Activated T-helper 17 cell treated with anti-CD3 and anti-CD28 coated beads, Interleukin-2, amount 50 U/mL, for 72 hours (primary cell): ENCODE measurements at regions not wholly inside any gene's neighbourhood (a gene's known extent, or its start where the extent isn't known, plus 50 kb on each side); places are given as distances from the start of the nearest gene placed in this dataset.

Experiments
- ATAC-seq: fragments of 150-1000 bp; cut with Tn5 transposase; replicated peaks from 2 replicates; pipeline ENCODE4 v1.10.0; 2021; ENCODE audit warnings: mild to moderate bottlenecking, moderate library complexity
- H3K27ac Mint-ChIP-seq: one replicate; pipeline ENCODE4 v1.8.0; 2022; ENCODE audit warnings: mixed read lengths
- H3K27me3 Mint-ChIP-seq: one replicate; pipeline ENCODE4 v1.8.0; 2022; ENCODE audit warnings: mixed read lengths
- H3K36me3 Mint-ChIP-seq: one replicate; pipeline ENCODE4 v1.8.0; 2022; ENCODE audit warnings: low read depth, mild to moderate bottlenecking, mixed read lengths
- H3K4me1 Mint-ChIP-seq: one replicate; pipeline ENCODE4 v1.8.0; 2022; ENCODE audit warnings: mixed read lengths
- H3K4me3 Mint-ChIP-seq: one replicate; pipeline ENCODE4 v1.8.0; 2022; ENCODE audit warnings: mild to moderate bottlenecking, mixed read lengths
- H3K9me3 Mint-ChIP-seq: one replicate; pipeline ENCODE4 v1.8.0; 2022; ENCODE audit warnings: mixed read lengths

GRCh38 chr6:78580923-78581322, 286.4 kb upstream of the IRAK1BP1 start:
- H3K36me3 Mint-ChIP-seq: no peaks in the 10 kb centered on the region
- peaks cover 5% of the 10 kb centered on the region for H3K27me3 Mint-ChIP-seq
- ATAC-seq: no peak
- H3K9me3 Mint-ChIP-seq: no peaks in the 10 kb centered on the region
- no peaks in the 10 kb centered on the region for H3K4me1 Mint-ChIP-seq
- no peak overlapping the region for H3K4me3 Mint-ChIP-seq
- H3K27ac Mint-ChIP-seq: no peak overlapping the region

DNA sequence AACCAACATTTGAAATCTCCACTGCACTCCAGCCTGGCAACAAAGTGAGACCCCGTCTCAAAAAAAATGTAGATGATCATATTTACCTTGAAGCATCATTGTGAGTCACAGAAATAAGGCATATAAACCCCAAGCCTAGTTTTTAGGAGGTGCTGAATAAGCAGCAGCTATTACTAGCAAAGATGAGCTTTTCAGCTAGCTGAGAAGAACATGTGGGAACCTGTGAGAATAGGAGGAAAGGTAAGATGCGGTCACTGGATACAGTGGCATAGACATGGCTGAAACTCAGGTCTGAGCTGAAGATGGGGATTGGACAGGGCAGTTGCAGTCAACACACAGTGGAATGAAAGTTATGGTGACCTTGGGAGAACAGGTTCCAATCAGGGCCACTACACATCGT, 284.3 kb upstream of the IRAK1BP1 start:
- H3K36me3 Mint-ChIP-seq: no peaks in the 10 kb centered on the region
- peaks cover 5% of the 10 kb centered on the region for H3K27me3 Mint-ChIP-seq
- ATAC-seq: no peak
- no peak overlapping the region for H3K27ac Mint-ChIP-seq
- H3K4me3 Mint-ChIP-seq: no peak overlapping the region
- no peaks in the 10 kb centered on the region for H3K4me1 Mint-ChIP-seq
- H3K9me3 Mint-ChIP-seq: no peaks in the 10 kb centered on the region

GRCh38 chr6:78589436-78589835, 277.9 kb upstream of the IRAK1BP1 start:
- no peak for ATAC-seq
- Mint-ChIP-seq H3K36me3 (no peaks in the 10 kb centered on the region), H3K4me3 (no peak overlapping the region)

DNA sequence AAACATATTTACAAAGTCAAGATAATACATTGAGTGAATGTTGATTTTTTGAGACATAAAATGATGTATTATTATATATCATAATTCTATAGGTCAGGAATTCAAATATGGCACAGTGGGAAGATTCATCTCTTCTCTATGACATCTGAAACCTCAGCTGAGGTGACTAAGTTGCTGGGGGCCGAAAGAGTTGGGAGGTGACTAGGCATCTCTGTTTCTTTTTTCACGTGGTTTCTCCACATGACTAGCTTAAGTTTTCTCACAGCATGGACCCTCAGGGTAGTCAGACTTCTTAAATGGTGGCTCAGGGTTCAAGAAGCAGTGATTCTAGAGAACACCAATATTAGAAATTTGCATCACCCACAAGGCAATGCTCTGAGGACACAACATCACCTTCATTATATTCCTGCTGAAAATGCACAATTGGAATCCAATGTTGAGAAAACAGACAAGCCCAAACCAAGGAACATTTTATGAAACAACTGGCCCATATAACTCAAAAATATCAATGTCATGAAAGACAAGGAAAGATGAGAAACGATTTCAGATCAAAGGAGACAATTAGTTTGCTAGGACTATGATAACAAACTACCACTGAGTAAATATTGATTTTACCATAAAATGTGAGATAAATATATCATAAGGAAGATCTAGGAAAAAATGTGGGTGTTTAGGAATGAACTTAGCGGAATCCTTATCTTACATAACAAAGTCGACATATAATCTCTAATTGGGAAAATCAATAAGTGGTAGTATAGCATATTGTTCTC, 273.3 kb upstream of the IRAK1BP1 start:
- H3K27me3 Mint-ChIP-seq: no peaks in the 10 kb centered on the region
- no peaks in the 10 kb centered on the region for H3K36me3 Mint-ChIP-seq
- no peak overlapping the region for H3K27ac Mint-ChIP-seq
- no peak for ATAC-seq
- H3K4me3 Mint-ChIP-seq: no peak overlapping the region
- H3K4me1 Mint-ChIP-seq: no peaks in the 10 kb centered on the region
- H3K9me3 Mint-ChIP-seq: no peaks in the 10 kb centered on the region

More at GRCh38 chr6:78589436-78589835, 277.9 kb upstream of the IRAK1BP1 start:
- H3K27ac Mint-ChIP-seq: no peak overlapping the region
- no peaks in the 10 kb centered on the region for H3K27me3 Mint-ChIP-seq
- no peaks in the 10 kb centered on the region for H3K9me3 Mint-ChIP-seq
- no peaks in the 10 kb centered on the region for H3K4me1 Mint-ChIP-seq

GRCh38 chr6:78594668-78595066, 272.7 kb upstream of the IRAK1BP1 start:
- Mint-ChIP-seq H3K4me1 (no peaks in the 10 kb centered on the region), H3K9me3 (no peaks in the 10 kb centered on the region), H3K27me3 (no peaks in the 10 kb centered on the region), H3K4me3 (no peak overlapping the region), H3K36me3 (no peaks in the 10 kb centered on the region), H3K27ac (no peak overlapping the region)
- ATAC-seq: no peak

DNA sequence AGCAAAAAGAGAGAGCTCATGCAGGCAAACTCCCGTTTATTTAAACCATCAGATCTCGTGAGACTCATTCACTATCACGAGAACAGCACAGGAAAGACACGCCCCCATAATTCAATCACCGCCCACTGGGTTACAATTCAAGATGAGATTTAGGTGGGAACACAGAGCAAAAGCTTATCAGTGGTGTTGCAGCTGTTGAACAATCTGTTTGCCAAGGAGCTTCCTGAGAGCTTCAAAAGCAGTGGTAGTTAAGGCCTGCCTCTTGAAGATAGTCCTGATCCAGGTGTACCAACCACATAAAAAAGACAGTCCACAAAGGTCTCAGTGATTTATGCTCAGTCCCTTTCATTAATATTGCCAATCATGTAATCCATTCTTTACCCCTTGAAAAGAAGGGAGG, 269.4 kb upstream of the IRAK1BP1 start:
- Mint-ChIP-seq H3K27me3 (no peaks in the 10 kb centered on the region), H3K27ac (no peak overlapping the region), H3K4me1 (no peaks in the 10 kb centered on the region), H3K4me3 (no peak overlapping the region), H3K36me3 (no peaks in the 10 kb centered on the region), H3K9me3 (no peaks in the 10 kb centered on the region)
- no peak for ATAC-seq

- H3K27me3 Mint-ChIP-seq: no peaks in the 10 kb centered on the region
- no peak overlapping the region for H3K27ac Mint-ChIP-seq
- no peaks in the 10 kb centered on the region for H3K36me3 Mint-ChIP-seq
- no peak for ATAC-seq
- no peaks in the 10 kb centered on the region for H3K9me3 Mint-ChIP-seq
- H3K4me1 Mint-ChIP-seq: no peaks in the 10 kb centered on the region
- no peak overlapping the region for H3K4me3 Mint-ChIP-seq
These were observed 268.4 kb upstream of the IRAK1BP1 start for GRCh38 chr6:78598966-78599365.

DNA sequence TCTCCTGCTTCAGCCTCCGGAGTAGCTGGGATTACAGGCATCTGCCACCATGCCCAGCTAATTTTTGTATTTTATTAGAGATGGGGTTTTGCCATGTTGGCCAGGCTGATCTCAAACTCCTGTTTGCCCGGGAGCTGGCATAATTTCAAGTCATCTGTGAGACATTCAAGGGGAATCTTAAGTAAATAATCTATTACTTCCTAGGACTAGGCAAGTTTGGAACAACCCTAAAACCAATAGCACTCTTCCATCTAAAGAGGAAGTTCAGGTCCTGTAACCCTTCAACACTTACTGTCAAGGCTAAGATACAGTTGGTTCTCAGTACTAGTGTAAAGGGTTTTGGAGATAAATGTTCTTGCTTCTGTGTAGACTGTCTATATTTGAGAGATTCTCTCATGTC, 267.8 kb upstream of the IRAK1BP1 start:
- Mint-ChIP-seq H3K4me1 (no peaks in the 10 kb centered on the region), H3K27ac (no peak overlapping the region), H3K36me3 (no peaks in the 10 kb centered on the region), H3K4me3 (no peak overlapping the region), H3K27me3 (no peaks in the 10 kb centered on the region), H3K9me3 (no peaks in the 10 kb centered on the region)
- no peak for ATAC-seq

- Mint-ChIP-seq H3K9me3 (no peaks in the 10 kb centered on the region), H3K36me3 (no peaks in the 10 kb centered on the region), H3K27me3 (no peaks in the 10 kb centered on the region), H3K4me1 (no peaks in the 10 kb centered on the region), H3K4me3 (no peak overlapping the region), H3K27ac (no peak overlapping the region)
- ATAC-seq: no peak
These were observed 261.4 kb upstream of the IRAK1BP1 start for GRCh38 chr6:78605909-78606446.

GRCh38 chr6:78607189-78607588, 260.2 kb upstream of the IRAK1BP1 start:
- no peaks in the 10 kb centered on the region for H3K9me3 Mint-ChIP-seq
- H3K4me1 Mint-ChIP-seq: no peaks in the 10 kb centered on the region
- H3K27ac Mint-ChIP-seq: no peak overlapping the region
- H3K36me3 Mint-ChIP-seq: no peaks in the 10 kb centered on the region
- no peak for ATAC-seq
- H3K27me3 Mint-ChIP-seq: no peaks in the 10 kb centered on the region
- H3K4me3 Mint-ChIP-seq: no peak overlapping the region

DNA sequence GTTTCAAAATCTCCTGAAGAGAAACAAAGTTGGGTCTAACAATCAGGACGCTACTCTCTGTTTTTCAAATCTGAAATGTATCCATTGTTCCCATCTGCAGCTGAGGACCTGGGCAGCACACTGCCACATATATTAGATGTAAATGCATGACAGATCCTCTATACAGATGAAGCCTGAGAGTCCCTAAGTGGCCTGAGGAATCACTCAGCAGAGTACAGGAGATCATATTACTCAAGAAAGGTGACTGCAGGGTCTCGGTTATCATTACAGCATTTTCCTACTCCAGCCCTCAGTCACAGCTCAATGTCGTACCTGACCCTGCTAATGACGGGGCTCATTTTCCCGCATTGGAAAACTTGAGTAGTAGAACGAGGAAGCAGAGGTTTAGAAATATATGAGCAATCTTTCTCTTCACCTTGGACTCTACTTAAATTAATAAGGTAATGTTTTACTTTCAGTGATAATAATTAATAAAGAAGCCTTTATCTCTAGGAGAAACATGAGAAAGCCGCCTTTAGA, 256.2 kb upstream of the IRAK1BP1 start:
- Mint-ChIP-seq H3K27me3 (peaks cover 3% of the 10 kb centered on the region), H3K27ac (no peak overlapping the region), H3K4me3 (no peak overlapping the region), H3K9me3 (no peaks in the 10 kb centered on the region), H3K36me3 (no peaks in the 10 kb centered on the region), H3K4me1 (no peaks in the 10 kb centered on the region)
- ATAC-seq: no peak

GRCh38 chr6:78611886-78612480, 255.4 kb upstream of the IRAK1BP1 start:
- Mint-ChIP-seq H3K36me3 (no peaks in the 10 kb centered on the region), H3K27me3 (peaks cover 3% of the 10 kb centered on the region), H3K27ac (no peak overlapping the region), H3K4me3 (no peak overlapping the region), H3K4me1 (no peaks in the 10 kb centered on the region), H3K9me3 (no peaks in the 10 kb centered on the region)
- ATAC-seq: no peak

DNA sequence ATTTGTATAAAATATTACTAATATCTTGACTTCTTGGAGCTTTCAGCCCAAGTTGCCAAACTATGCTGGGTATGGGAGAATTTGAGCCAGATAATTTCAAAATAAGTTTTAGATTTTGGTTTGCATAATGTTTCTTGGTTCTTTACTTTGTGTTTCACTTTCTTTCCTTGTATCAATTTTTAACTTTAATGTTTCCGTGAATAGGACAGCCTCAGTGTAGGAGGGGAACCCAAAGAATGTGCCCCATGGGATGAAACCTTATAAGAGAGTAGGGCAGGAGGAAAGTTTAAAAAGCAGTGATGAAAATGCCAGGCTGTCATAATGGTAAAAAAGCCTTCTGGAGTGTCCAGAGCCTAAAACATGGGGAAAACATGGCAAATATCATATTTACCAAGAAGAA, 252.4 kb upstream of the IRAK1BP1 start:
- Mint-ChIP-seq H3K4me1 (no peaks in the 10 kb centered on the region), H3K27ac (no peak overlapping the region), H3K36me3 (no peaks in the 10 kb centered on the region), H3K4me3 (no peak overlapping the region), H3K9me3 (no peaks in the 10 kb centered on the region), H3K27me3 (peaks cover 3% of the 10 kb centered on the region)
- ATAC-seq: no peak

DNA sequence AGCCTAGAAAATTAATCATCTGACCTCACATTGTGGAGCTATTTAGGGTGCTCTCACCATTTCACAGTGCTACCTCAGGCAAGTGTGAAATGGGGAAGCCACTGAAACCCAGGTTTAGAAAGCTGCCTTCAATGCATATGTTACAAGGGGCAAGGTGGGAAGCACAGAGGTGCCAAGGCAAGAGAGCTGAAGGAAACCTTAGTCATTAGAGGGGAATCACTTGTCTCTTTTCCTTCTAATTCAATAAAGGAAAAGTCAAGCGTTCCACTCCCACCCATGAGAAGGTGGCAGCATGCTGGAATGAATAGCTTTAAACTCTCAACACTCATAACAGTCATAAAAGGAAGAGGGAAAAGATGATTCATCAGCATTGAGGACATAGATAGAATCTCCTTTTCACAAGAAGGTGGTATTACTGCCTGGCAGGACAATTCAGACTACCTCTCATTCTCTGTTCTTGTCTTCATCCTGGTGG, 251.9 kb upstream of the IRAK1BP1 start:
- ATAC-seq: no peak

GRCh38 chr6:78618970-78619369, 248.4 kb upstream of the IRAK1BP1 start:
- no peaks in the 10 kb centered on the region for H3K4me1 Mint-ChIP-seq
- H3K27me3 Mint-ChIP-seq: peaks cover 3% of the 10 kb centered on the region
- no peak for ATAC-seq
- no peak overlapping the region for H3K27ac Mint-ChIP-seq
- H3K9me3 Mint-ChIP-seq: no peaks in the 10 kb centered on the region
- no peaks in the 10 kb centered on the region for H3K36me3 Mint-ChIP-seq
- H3K4me3 Mint-ChIP-seq: no peak overlapping the region

More for the DNA sequence above, 251.9 kb upstream of the IRAK1BP1 start:
- H3K9me3 Mint-ChIP-seq: no peaks in the 10 kb centered on the region
- H3K4me1 Mint-ChIP-seq: no peaks in the 10 kb centered on the region
- no peak overlapping the region for H3K4me3 Mint-ChIP-seq
- H3K36me3 Mint-ChIP-seq: no peaks in the 10 kb centered on the region
- H3K27ac Mint-ChIP-seq: no peak overlapping the region
- peaks cover 3% of the 10 kb centered on the region for H3K27me3 Mint-ChIP-seq
